H4 (cell line): ENCODE measurements at regions not wholly inside any gene's neighbourhood (a gene's known extent, or its start where the extent isn't known, plus 50 kb on each side); places are given as distances from the start of the nearest gene placed in this dataset.

Experiments used
- DNase-seq: peaks from one replicate; pipeline ENCODE4 v3.0.0-alpha.2; 2015; ENCODE audit warnings: low spot score

DNA sequence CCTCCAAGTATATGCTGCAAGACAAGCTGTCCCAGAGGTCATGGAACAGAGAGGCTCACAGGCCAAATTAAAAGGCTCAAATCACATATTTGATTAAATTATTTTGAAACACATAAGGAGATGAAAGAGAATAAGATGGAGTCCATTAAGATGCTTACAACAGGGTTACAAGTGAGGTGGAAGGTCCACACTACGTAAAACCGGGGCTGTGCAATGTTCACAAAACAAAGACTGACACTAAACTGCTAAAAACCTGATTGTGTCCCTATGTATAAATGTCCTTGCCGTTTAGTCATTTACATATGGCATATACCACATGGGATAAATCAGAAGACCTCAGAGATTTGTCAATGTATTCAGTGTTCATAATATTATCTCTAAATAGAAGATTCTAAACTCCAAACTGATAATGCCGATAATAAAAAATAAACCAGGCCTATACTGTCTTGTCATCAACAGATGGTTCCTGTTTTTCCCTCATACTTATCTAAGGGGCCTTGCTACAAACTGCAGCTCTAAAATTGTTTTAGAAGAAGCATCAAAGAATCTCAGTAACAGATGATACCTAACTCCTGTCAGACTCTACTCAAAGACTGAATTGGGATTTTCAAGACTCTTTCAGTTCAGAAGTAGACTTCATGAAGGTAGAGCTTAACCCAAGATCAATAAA, 51.8 kb upstream of the RIPOR2 start:
- DNase-seq, result no peak

DNA sequence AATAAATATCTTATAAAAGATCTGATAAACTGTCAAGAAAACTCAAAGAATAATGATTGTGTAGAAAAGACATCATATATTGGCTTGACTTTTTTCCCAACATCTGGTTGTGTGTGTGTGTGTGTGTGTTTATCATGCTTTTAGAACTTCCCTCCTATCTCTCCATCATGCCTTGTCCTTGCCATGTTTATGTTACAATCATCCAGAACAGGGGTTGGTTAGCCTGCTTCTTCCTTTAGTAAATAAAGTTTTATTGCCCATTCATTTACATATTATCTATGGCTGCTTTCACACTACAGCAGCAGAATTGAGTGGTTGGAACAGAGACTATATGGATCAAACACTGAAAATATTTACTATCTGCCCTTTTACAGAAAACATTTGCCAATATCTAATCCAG, 52.8 kb upstream of the RIPOR2 start:
- no peak for DNase-seq

DNA sequence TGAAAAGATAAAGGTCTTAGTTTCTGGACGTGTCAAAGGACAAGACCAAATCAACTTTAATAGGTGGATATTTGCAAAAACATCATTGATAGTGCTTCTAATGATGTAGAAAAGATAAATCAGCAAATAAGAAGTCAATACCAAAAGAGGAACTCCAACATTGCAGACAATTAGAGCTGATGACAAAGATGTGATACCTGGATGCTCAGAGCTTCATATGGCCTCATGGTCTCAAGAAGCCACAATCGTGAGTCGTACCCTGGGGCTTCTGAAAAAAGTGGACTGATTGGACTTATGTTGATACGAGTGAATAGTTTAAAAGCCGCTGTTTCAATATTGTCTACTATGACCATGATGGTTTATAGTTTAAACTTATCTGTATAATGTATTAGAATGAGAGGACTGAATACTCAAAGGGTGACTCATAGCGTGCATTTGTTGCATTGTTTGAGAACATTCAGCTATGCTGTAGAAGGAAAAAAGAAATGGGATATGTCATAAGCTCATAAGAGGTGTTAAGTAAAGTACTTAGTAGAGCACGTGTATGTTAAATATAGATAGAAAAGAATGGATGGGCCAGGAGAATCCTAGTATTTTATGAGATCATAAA, 54.6 kb upstream of the RIPOR2 start:
- DNase-seq, result no peak

DNA sequence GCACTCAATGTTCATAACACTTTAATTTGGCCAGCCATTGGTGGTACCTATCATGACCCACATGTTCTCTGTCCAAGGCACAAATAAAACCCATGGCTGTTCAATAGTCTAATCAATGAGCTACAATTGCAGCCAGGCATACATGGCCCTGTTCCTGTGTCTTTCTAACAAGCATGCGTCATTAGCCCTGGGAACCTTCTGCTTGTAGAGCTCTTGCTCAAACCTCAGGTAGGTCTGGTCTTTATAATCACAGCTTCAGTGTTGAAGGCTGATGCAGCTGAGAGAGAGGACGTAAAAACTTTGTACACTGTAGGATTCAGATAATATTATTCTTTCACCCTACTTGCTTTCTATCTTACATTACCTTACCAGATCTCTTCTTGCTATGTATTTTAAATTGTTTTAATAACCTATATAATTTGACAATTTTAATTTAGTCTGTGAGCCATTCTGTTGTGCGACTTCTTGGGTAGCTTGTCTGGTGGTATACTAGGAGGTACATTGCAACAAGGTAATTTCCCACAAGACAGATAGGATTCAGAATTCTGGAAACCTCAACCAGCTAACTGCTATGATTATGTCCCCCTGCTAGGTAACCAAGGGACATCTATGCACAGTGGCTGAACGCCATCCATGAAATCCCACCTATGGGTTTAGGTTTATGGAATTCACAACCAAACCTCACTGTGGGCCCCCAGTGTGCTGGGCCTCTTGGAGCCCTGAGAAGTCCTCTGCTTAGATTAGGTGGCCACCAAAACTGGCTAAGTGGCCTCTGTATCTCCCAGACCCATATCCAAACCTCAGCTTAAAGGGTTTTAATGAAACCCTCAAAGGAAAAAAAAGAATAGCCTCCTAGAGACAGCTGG, 55.4 kb upstream of the RIPOR2 start:
- DNase-seq, result no peak

DNA sequence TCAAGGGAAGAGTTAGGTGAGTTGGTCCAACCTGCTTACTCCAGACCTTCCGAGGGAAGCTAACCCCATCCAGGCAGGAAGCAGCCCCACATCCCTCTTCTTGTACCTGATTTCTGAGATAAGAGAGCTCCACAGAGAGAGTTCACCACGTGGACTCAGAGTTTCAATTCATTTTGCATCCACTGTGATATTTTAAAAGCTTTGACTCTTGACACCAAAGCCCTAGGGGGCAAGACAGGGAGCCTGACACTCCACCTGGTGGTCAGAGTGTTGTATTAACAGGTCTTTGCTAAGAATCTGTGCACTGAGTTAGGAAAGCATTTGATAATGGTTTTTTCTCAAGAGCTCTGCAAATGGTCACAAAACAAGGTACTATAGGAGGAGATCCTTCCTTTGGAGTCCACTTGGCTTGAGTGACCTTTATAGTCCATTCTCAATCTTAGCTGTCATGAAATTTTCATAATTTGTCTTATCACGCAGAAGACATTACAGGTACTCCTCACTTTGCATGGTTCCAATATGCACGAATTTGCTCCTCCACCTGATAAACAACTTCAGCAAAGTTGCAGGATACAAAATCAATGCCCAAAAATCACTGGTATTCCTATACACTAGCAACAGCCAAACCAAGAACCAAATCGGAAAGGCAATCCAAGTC, 56.2 kb upstream of the RIPOR2 start:
- peak; percentile 40 for DNase-seq

DNA sequence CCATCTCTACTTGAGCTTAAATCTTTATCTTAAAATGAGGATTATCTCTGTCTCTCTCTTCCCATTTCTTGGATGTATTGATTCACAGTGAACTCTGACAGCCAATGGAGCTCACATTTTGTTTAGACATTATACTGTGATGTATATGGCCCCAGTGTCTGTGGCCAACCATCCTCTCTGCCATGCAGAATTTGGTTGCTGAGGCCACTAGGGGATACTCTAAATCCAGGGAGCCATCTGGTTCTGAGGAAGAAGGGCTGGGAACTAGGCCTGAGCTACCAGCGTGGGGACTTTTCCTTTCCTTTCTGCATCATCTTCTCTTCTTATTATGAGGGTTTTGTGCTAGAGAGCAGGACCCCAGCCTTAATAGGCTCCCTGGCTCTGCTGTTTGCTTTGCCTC, 59.1 kb upstream of the RIPOR2 start:
- DNase-seq, result no peak

DNA sequence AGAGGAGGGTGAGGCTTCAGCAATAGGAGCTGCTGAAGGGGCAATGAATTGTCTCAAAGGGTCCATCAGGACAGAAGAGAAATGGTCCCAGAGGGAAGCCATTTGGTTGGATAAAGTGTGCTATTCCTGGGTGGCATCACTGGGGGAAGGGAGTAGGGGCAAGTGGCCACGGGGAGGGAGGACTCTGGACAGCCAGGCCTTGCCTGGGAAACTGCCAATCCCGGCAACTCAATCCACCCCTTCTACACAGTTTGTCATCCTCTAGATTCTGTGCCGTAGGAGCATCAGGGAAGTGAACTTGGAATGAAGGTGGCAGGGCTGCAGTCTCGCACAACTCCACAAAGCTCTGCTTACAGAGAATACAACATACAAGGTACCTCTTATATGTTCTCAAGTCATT, 59.5 kb upstream of the RIPOR2 start:
- DNase-seq, result no peak

DNA sequence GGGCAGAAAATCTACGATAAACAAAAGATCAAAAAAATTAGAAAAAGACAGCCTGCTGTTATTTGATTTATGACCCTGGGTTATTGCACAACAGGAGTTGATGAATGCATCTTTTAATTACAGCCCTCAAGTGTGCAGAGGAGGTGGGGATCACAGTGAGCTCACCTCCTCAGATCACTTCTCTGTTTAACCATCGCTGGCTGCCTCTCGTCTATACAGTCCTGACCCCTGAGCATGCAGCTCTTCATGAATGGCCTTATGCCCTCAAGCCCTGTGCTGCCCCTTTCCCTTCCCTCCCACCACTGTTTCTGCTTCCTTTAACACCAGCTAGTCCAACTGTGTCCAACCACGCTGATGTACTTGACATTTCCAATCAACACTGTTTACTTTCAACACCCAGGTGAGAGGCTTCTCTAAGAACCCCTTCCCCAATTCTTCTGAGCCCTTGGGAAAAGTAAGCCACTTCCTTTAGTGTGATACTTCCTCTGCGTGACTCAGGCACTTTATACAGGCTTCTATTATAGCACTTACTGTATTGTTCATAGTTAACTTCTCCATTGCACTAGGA, 60.6 kb upstream of the RIPOR2 start:
- DNase-seq, result no peak

DNA sequence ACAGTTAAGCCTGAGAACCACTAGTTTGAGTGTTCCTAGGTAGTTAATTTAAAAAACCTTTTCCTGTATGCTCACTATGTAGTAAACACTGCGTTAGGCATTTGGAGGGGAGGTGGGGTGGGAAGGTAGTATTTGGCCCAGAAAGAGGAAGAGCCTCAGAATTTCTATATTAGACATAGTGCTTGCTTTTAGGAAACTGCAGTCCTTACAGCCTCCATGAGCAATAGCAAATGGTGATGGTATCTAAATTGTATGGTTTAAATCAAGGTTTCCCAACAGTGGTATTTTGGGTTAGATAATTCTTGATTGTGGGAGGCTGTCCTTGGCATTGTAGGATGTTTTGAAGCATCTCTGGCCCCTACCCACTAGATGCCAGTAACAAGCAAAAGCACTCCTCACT, 61.5 kb upstream of the RIPOR2 start:
- DNase-seq, result no peak

DNA sequence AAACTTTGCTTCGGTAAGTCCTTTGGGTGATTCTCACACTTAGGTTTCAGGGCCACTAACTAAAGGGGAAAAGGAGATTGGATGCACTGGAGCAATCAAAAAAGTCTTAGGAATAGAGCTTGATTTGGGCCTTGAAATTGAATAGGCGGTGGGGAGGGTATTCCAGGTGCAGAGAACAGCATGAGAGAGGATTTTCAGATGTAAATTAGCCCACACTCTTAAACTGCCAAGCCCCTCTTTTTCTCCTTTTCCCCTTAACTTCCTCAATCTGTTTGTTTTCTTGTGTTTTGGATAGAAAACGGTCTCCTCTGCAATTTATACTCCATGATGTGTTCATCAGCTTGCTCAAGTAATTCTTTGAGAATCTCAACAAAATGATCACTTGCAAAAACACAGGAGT, 62.1 kb upstream of the RIPOR2 start:
- no peak for DNase-seq

DNA sequence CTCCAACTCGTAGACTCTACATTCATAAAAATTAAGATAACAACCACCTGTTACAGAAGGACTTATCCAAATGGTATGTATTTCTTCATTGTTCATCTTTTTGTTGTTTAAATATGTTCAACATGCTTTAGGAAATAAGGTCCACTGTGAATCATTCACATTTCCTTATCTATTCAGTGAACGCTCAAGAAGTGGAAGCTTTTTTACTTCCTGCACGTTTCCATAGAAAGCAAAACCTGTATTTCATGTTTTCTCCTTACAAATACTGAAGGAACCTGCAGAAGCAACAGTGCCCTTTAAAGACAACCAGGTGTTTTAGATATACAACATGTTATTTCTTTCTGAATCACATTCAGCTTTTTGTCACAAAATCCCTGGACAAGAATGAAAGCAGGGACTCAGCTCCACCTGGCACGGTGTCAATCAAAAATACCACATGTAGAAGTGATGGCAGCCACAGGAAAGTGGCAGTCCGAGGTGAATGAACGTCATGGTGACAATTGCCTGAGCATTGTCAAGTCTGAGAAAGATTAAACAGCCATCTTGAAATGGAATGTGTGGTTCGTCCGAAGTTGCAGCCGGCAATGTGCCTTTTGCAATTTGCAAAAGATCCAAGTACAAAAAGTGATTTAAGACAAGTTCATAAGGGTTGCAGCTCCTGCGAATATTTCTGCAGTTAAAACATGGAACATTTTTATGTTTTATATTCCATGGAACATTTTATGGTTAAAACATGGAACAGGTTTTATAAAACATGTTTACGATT, 66.7 kb upstream of the RIPOR2 start:
- no peak for DNase-seq

DNA sequence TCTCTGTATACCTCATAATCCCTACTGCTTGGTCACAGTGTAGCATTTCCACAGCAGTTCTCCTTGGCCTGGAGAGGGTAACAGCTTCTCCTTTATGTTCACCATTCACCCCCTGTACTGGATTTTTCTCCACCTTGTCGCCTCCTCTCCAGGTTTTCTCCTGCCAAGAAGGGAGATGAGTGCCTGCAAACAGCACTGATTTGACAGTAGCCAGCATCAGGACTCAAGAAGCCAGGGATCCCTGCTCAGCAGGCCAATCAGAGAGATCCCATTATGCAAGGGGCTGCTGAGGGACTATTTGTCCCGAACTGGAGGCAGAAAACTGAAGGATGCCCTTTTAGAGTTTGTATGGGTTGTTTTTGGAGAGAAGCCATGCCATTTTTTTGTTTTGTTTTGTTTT, 68.6 kb upstream of the RIPOR2 start:
- no peak for DNase-seq

DNA sequence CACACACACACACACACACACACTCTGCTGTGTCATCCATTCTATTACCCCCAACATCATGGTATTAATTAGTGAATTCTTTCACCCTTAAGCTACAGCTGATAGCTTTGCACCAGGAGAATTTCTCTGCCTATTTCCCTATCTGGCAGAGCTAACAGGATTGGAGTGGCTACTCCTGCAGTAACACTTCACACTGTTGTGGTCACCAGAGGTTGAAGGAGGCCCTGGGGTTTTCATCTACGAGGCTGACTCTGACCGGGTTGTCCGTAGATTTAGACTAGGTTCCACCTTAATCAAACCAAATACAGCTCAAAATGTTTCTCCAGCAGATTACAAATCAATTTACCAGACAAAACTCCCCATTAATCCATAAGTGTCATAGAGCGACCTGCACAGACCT, 69.2 kb upstream of the RIPOR2 start:
- DNase-seq, result no peak

DNA sequence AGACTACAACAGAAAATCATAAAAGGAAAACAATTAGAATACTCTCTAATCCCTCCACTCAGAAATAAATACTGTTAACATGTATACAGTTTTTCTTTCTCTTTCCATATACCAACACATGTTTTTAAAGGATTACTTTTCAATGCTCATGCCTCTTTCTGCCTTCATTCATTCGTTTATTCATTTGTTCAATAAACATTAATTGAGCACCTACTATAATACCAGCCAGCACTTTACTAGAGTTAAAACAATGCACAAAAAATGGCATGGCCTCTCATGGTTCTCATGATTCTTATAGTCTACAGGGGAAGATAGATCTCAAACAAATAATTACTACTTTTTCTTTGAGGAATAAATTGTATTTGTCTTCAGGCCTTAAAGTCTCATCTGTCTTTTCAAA, 70.3 kb upstream of the RIPOR2 start:
- DNase-seq, result no peak

DNA sequence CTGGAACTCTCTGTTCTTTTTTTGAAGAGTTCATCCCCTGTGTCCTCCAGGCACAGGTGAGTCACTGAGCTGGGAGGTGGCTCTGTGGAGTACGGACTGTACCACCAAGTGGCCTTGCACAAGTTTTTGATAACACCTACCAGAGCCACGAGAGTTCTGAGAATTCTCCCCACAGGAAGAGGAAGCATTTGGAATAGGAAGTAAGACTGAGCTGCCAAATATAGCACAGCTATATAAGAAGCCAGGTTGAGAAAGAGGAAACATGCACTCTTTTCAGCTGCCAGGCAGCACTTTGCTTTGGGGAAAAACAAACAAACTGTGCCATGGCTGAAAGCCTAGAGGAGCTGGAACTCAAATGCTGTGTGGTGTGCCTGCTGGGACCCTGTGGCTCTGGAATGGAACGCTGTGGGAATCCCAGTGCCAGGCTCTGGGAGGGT, 70.8 kb upstream of the RIPOR2 start:
- DNase-seq, result peak; percentile 29

DNA sequence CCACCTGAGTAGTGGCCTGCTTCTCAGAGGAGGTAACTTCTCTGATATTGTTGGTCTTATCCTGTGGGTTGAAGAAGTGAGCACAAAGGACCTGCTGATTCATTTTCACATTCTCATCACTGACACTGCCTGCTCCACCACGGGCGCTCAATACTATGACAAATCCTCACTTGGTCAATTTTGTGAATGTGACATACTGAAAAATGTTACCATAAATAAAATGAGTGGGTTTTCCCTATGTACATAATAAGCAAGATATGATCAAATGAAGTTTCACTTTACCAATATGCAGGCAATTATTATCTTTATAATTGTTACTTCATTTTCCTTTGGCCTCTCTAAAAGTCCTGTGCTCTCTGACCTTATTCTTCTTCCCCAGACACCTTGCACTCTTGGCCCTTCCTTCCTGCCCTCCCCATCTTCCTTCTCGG, 71.5 kb upstream of the RIPOR2 start:
- no peak for DNase-seq

DNA sequence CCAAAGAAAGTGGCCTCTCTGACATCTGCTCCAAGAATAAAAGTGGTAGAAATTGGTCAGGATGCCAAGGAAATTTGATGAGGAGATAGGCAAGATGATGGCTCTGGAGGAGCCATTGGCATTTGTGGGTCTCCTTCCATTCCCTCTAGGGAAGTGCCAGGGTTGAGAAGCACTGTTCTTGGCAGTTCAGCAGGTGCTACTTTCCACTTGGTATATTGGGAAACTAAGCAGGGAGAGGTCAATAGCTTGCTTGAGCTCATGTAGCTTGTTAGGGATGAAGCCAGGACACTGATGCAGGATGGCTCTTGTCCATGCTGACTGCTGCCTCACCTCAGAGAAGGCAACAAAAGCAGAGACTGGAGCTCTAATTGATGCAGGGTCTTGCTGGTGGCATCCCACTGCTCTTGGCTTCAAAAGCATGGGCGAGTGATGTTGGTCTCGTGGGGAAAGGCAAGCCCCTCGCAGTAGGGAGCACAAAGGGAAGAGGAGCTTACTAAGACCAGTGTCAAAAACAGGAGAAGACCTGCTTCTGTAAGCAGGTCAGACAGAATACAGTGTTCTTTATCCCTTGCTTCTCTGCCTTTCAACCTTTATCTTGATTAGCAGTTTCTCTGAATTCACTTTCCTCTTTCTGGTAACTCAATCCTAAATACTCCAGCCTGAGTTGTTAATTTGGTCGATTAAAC, 73.1 kb upstream of the RIPOR2 start:
- no peak for DNase-seq

DNA sequence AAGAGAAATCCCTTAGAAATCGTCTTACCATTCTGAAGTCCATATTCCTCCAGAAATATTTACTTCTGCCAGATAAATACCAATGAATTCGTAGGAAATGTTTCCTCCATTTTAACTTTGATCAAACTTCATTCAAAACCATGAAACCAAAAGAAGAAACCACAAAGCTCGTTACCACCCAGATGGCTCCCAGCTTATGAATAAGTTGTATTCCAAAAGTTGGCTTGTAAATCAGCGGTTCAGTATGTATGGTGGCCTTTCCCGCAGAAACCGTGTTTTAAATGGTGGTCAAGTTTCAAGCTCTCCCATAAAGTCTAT, 73.6 kb upstream of the RIPOR2 start:
- DNase-seq, result no peak

DNA sequence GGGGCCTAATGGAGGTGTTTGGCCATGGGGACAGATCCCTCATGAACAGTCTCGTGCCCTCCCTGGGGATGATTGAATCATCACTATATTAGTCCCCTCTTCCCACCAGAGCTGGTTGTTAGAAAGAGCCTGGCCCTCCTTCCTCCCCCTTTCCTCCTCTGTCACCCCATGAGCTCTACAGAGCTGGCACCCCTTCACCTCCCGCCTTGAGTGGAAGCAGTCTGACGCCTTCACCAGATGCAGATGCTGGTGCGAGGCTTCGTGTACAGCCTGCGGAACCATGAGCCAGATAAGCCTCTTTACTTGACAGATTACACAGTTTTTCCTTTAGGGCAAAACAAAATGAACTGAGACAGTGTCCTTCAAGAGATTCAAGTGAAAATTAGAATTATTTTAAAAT, 74.4 kb upstream of the RIPOR2 start:
- DNase-seq, result no peak

DNA sequence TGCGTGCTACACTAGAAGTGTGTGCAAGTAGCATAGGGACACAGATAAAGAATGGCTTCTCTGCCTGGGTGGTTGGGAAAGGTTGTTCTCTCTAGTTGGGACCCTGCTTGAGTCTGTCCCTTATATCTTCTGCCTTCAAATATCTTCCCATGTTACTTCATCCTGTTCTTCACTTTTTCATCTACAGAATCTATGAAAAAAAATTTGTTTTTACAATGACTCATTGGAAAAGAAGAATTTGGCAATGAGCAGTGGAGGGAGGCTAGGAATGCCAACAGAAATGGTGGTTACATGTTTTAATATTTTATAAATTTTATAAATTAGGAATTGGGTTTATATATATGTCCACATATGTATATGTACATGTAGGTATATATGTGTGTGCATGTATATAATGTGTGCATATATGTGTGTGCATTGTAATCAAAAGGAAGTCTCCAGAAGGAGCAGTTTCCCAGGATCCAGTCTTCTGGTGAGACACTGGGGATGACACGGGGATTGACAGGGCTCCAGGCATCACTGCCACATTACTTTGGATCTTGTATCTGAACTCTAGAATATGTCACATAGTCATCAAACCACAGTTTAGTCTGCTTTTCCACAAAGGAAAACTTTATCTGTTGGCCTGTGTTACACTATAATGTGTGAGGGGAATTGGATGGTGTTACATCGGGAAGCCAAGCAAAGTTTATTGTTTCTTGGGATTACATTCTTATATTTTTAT, 75.3 kb upstream of the RIPOR2 start:
- no peak for DNase-seq
